Stomach (tissue), 4 donors: ENCODE measurements at regions not wholly inside any gene's neighbourhood (a gene's known extent, or its start where the extent isn't known, plus 50 kb on each side); places are given as distances from the start of the nearest gene placed in this dataset.

Experiments used
- CTCF ChIP-seq, 7 experiments: fragments of 450-650 bp in 4 of 7; fragments of 200-600 bp in 3 of 7; sonication (generic) in 3 of 7; IDR thresholded peaks; one replicate each; pipeline ENCODE4 v1.5.1; 2016 to 2019; ENCODE audit warnings: antibody characterized with exemption in 7 of 7, control low read depth in 2 of 7, mild to moderate bottlenecking in 1 of 7
- EP300 ChIP-seq: sonication (generic); formaldehyde crosslinking; IDR thresholded peaks from one replicate; pipeline ENCODE4 v1.6.1; 2017; ENCODE audit warnings: antibody characterized with exemption
- POLR2A ChIP-seq, 4 donors: fragments of 450-650 bp; IDR thresholded peaks; one replicate each; pipeline ENCODE4 v1.6.1; 2016; ENCODE audit warnings: antibody characterized with exemption in 4 of 4, control low read depth in 2 of 4, mild to moderate bottlenecking in 1 of 4, moderate library complexity in 1 of 4
- POLR2AphosphoS5 ChIP-seq, 3 donors: sonication (generic); formaldehyde crosslinking; IDR thresholded peaks; one replicate each; pipeline ENCODE4 v1.6.1; 2016; ENCODE audit warnings: antibody characterized with exemption in 3 of 3

- no peak for TF ChIP-seq CTCF (IDR thresholded peaks at IDR 0.05)
- no peak for TF ChIP-seq POLR2A (IDR thresholded peaks at IDR 0.05)
- no peak for TF ChIP-seq EP300
- no peak for TF ChIP-seq POLR2AphosphoS5 (IDR thresholded peaks at IDR 0.05)
Observed at GRCh38 chr6:48798296-48798695, 664.8 kb downstream of the MMUT start.
